MCF 10A (cell line): ENCODE measurements at regions not wholly inside any gene's neighbourhood (a gene's known extent, or its start where the extent isn't known, plus 50 kb on each side); places are given as distances from the start of the nearest gene placed in this dataset.

Experiments
- BruUV-seq: library from RNA; stranded (reverse); fragments of 400-500 nt; replicated peaks from 2 replicates; lab custom pipeline; 2021; lab: Mats Ljungman, UMichigan
- CTCF ChIA-PET: fragments of 300-600 bp; sonication (Branson Sonifier 250); formaldehyde crosslinking; extraction: SDS; loops from one replicate; lab custom pipeline; 2021; ENCODE audit warnings: antibody characterized with exemption, inconsistent platforms; lab: Yijun Ruan, JAX
- POLR2A ChIA-PET: fragments of 300-600, 350-650 bp; sonication (Branson Sonifier 250); formaldehyde crosslinking; extraction: SDS; loops from one replicate; lab custom pipeline; 2020; ENCODE audit warnings: antibody characterized with exemption, inconsistent platforms; lab: Yijun Ruan, JAX
- DNase-seq: peaks from one replicate; pipeline ENCODE4 v3.0.0-alpha.2; 2018; ENCODE audit not compliant: unreplicated experiment
- H3K27ac Mint-ChIP-seq: one replicate; pipeline ENCODE4 v1.8.0; 2022; ENCODE audit warnings: mild to moderate bottlenecking, low read depth, mixed read lengths; ENCODE audit not compliant: unreplicated experiment
- H3K27me3 Mint-ChIP-seq: one replicate; pipeline ENCODE4 v1.8.0; 2022; ENCODE audit warnings: mixed read lengths; ENCODE audit not compliant: insufficient read depth, unreplicated experiment
- H3K36me3 Mint-ChIP-seq: one replicate; pipeline ENCODE4 v1.8.0; 2022; ENCODE audit warnings: mild to moderate bottlenecking, moderate library complexity, mixed read lengths; ENCODE audit not compliant: insufficient read depth, unreplicated experiment
- H3K4me1 Mint-ChIP-seq: one replicate; pipeline ENCODE4 v1.8.0; 2022; ENCODE audit warnings: mixed read lengths; ENCODE audit not compliant: insufficient read depth, unreplicated experiment
- H3K4me3 Mint-ChIP-seq: one replicate; pipeline ENCODE4 v1.8.0; 2022; ENCODE audit warnings: mild to moderate bottlenecking, moderate library complexity, mixed read lengths; ENCODE audit not compliant: unreplicated experiment
- H3K9me3 Mint-ChIP-seq: one replicate; pipeline ENCODE4 v1.8.0; 2022; ENCODE audit warnings: mixed read lengths; ENCODE audit not compliant: unreplicated experiment
- CTCF ChIP-seq: fragments of 200-600 bp; IDR thresholded peaks from one replicate; pipeline ENCODE4 v1.8.0; 2022; ENCODE audit warnings: antibody characterized with exemption, mild to moderate bottlenecking; ENCODE audit not compliant: unreplicated experiment
- intact Hi-C: fragments of 100-400 bp; cut with micrococcal nuclease; formaldehyde crosslinking; loops from 2 replicates; pipeline ENCODE4 v1.14.1; 2022

DNA sequence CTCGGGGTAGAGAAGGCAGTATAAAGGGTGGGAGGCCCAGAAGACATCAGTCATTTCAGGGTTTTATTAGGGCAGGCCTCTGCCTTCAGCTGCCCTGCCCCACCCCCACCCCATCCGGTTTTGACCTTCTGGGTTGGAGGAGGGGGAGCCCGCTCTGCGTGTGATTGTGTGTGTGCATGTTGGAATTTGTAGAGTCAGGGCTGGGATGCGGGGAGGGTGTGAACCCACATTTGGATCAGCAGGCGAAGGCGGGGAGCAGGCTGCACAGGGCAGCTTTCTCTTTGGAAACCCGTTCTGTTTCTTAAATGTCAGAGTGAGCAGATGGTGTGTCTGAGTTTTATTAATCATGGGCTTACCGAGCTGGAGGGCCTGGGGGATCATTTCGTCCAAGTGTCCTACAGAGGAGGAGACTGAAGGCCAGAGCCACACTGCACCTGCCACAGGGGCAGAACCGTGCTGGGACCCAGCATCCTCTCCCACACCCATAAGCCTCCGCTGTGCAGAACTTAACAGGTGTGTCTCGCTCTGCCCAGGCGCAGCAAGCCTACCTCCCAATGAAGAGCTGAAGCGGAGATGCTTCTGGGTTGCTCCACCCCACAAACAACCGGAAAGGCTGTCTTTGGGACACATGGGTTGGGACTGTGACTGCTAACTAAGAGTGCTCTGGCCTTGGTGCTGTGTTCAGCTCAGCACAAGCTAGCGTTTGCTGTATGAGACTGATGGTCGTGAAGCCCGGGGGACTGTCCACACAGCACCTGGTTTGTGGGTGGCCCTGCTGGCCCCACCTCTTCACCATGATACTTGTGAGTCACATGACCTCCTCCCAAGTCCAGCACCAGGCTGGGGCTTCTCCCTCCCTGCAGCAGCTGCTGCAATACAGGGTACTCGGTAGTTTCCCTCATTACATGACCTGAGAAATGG lies 70.9 kb upstream of the GSE1 start:
- intact Hi-C loops: no loop called here
- H3K27ac Mint-ChIP-seq: no peak overlapping the region
- CTCF ChIA-PET: no interaction called here
- H3K27me3 Mint-ChIP-seq: no peaks in the 10 kb centered on the region
- no peaks in the 10 kb centered on the region for H3K9me3 Mint-ChIP-seq
- POLR2A ChIA-PET: no interaction called here
- no peak for DNase-seq
- no peak overlapping the region for H3K4me3 Mint-ChIP-seq
- TF ChIP-seq CTCF: no peak
- H3K4me1 Mint-ChIP-seq: no peaks in the 10 kb centered on the region
- no TSS peak for BruUV-seq
- no peaks in the 10 kb centered on the region for H3K36me3 Mint-ChIP-seq

DNA sequence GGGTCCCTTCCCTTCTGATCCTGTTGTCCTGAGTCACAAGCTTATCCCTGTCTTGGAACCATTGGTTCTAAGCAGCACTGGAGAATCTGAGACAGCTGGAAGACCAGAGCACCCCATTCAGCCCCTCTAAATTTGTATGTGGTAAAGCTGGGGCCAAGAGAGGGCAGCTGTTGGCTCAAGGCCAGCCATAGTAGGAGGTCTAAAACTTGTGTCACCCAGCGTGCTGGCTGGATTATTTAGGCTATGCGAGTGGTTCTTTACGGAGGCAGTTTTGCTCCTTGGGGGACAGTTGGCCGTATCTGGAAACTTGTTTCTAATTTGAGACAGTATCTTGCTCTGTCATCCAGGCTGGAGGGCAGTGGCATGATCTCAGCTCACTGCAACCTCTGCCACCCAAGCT lies 69.6 kb upstream of the GSE1 start:
- intact Hi-C loops: no loop called here
- no peaks in the 10 kb centered on the region for H3K36me3 Mint-ChIP-seq
- H3K4me1 Mint-ChIP-seq: no peaks in the 10 kb centered on the region
- no peak overlapping the region for H3K27ac Mint-ChIP-seq
- no peak for TF ChIP-seq CTCF
- no peak for DNase-seq
- CTCF ChIA-PET: interaction anchor here (0.6 to 1.0 kb wide), 2 partner anchors 9 to 278 kb away, joined by 3 to 4 read pairs; no protein-coding TSS in a partner anchor
- no TSS peak for BruUV-seq
- no peaks in the 10 kb centered on the region for H3K9me3 Mint-ChIP-seq
- POLR2A ChIA-PET: no interaction called here
- no peak overlapping the region for H3K4me3 Mint-ChIP-seq
- no peaks in the 10 kb centered on the region for H3K27me3 Mint-ChIP-seq

DNA sequence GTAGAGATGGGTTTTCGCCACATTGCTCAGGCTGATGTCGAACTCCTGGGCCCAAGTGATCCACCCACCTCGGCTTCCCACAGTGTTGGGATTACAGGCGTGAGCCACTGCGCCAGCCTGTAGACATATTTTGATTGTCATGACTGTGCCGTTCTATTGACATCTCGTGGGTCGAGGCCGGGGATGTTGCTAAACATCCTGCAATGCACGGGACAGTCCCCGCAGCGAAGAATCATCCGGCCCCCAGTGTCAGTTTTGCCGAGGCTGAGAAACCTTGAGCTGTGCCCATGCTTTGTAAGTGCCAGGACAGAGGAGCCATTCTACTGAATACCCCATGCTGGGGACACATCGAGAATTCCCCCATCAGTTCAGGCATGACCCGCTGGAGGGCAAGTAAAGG lies 69.1 kb upstream of the GSE1 start:
- TF ChIP-seq CTCF: no peak
- no peaks in the 10 kb centered on the region for H3K4me1 Mint-ChIP-seq
- DNase-seq: no peak
- ChIA-PET POLR2A (interaction anchor here (1.5 kb wide), 1 partner anchor 13 kb away, joined by 4 read pairs; no protein-coding TSS in a partner anchor), CTCF (interaction anchor here (1.0 kb wide), 1 partner anchor 8 kb away, joined by 4 read pairs; no protein-coding TSS in a partner anchor)
- intact Hi-C loops: no loop called here
- no peak overlapping the region for H3K4me3 Mint-ChIP-seq
- no TSS peak for BruUV-seq
- H3K27me3 Mint-ChIP-seq: no peaks in the 10 kb centered on the region
- no peaks in the 10 kb centered on the region for H3K9me3 Mint-ChIP-seq
- no peak overlapping the region for H3K27ac Mint-ChIP-seq
- H3K36me3 Mint-ChIP-seq: no peaks in the 10 kb centered on the region

DNA sequence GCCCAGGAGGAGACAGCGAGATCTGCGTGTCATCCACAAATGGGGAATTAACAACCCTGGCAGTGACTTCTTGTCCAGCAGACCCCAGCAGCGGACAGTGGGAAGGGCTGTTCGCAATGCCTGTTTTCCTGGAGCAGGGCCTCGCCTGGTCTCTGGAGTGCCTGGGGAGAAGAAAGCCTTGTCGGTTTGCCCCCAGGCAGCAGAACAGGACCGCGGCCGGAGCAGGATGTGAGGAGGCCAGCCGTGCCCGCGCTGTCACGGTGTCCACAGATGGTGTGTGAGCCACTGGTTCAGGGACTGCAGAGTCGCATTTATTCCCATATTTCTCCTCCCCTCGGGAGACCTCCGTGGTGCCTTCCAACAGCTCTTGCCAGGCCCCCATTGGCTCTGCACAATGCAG lies 68.5 kb upstream of the GSE1 start:
- H3K27me3 Mint-ChIP-seq: no peaks in the 10 kb centered on the region
- H3K27ac Mint-ChIP-seq: no peak overlapping the region
- ChIA-PET POLR2A (interaction anchor here (1.5 kb wide), 1 partner anchor 13 kb away, joined by 4 read pairs; no protein-coding TSS in a partner anchor), CTCF (interaction anchor here (1.0 kb wide), 1 partner anchor 8 kb away, joined by 4 read pairs; no protein-coding TSS in a partner anchor)
- DNase-seq: no peak
- intact Hi-C loops: no loop called here
- TF ChIP-seq CTCF: no peak
- H3K9me3 Mint-ChIP-seq: no peaks in the 10 kb centered on the region
- BruUV-seq: no TSS peak
- H3K4me1 Mint-ChIP-seq: no peaks in the 10 kb centered on the region
- H3K36me3 Mint-ChIP-seq: no peaks in the 10 kb centered on the region
- no peak overlapping the region for H3K4me3 Mint-ChIP-seq
